Endometrium (tissue), 2 donors: ENCODE measurements at regions not wholly inside any gene's neighbourhood (a gene's known extent, or its start where the extent isn't known, plus 50 kb on each side); places are given as distances from the start of the nearest gene placed in this dataset.
"Not testable (repeated sequence)": the region's sequence is repeated elsewhere in the genome, so short reads cannot be mapped to it uniquely, and the experiment has no call there.

Experiments
- FAIRE-seq: peaks from 2 replicates; lab custom pipeline; 2012; peaks lifted over from hg19 to GRCh38; lab: Jason Lieb, UNC
- donor health status: control.
- donor health status: control.

GRCh38 chr16:31581065-31581464, 53.4 kb downstream of the AHSP start:
- FAIRE-seq: not testable (repeated sequence)

GRCh38 chr16:31601737-31602384, 74.2 kb downstream of the AHSP start:
- FAIRE-seq: not testable (repeated sequence)

- no peak for FAIRE-seq
These were observed 90.4 kb downstream of the AHSP start for GRCh38 chr16:31618130-31618529.

- FAIRE-seq: no peak
These were observed 108.7 kb downstream of the AHSP start for GRCh38 chr16:31636433-31636832.

DNA sequence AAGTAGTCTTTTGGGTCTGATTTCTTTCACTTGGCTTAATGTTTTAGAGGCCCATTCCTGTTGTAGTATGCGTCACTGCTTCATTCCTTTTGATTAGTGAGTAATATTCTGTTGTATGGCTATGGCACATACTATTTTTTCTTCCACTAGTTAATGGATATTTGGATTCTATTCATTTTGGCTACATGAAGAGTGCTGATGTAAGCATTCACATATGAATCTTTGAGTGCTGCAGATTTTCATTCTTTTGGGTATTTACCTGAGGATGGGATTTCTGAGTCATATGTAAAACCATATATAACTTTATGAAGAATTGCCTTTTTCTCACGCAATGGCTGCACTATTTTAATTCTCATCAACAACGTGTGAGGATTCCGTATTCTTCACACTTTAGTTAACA, 113.6 kb downstream of the AHSP start:
- FAIRE-seq: no peak

DNA sequence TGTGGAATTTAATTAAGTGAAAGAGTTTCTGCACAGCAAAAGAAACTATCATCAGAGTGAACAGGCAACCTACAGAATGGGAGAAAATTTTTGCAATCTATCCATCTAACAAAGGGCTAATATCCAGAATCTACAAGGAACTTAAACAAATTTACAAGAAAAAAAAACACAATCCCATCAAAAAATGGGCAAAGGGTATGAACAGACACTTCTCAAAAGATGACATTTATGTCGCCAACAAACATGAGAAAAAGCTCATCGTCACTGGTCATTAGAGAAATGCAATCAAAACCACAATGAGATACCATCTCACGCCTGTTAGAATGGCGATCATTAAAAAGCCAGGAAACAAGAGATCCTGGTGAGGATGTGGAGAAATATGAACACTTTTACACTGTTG, 128.0 kb downstream of the AHSP start:
- not testable (repeated sequence) for FAIRE-seq

GRCh38 chr16:31664683-31665482, 137.2 kb downstream of the AHSP start:
- FAIRE-seq: no peak

- no peak for FAIRE-seq
These were observed 147.0 kb downstream of the AHSP start for GRCh38 chr16:31674686-31675085.

- no peak for FAIRE-seq
These were observed 149.0 kb downstream of the AHSP start for GRCh38 chr16:31676731-31677130.

GRCh38 chr16:31678649-31679325, 151.1 kb downstream of the AHSP start:
- FAIRE-seq: no peak

DNA sequence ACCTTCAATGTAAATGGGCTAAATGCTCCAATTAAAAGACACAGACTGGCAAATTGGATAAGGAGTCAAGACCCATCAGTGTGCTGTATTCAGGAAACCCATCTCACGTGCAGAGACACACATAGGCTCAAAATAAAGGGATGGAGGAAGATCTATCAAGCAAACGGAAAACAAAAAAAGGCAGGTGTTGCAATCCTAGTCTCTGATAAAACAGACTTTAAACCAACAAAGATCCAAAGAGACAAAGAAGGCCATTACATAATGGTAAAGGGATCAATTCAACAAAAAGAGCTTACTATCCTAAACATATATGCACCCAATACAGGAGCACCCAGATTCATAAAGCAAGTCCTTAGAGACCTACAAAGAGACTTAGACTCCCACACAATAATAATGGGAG, 161.6 kb downstream of the AHSP start:
- not testable (repeated sequence) for FAIRE-seq

- not testable (repeated sequence) for FAIRE-seq
These were observed 164.6 kb downstream of the AHSP start for GRCh38 chr16:31692338-31692737.

- FAIRE-seq: no peak
These were observed 166.0 kb downstream of the AHSP start for GRCh38 chr16:31693733-31694132.

DNA sequence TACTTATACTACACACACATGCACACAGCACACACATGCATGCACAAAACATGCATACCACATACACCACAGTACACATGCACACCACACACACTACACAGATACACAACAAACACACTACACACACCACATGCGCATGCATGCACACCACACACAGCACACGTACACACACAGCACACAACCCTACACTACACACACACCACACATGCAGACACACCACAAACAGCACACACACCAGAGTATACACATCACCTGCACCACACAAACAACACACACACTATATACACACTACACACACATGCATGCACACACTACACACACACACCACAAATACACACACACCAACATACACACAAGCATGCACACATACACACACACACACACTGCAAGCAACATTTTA, 166.8 kb downstream of the AHSP start:
- no peak for FAIRE-seq

GRCh38 chr16:31695667-31696066, 168.0 kb downstream of the AHSP start:
- no peak for FAIRE-seq

- FAIRE-seq: peak; percentile 62
These were observed 169.5 kb downstream of the AHSP start for GRCh38 chr16:31696968-31697743.

- FAIRE-seq: no peak
These were observed 170.0 kb downstream of the AHSP start for GRCh38 chr16:31697744-31698125.

DNA sequence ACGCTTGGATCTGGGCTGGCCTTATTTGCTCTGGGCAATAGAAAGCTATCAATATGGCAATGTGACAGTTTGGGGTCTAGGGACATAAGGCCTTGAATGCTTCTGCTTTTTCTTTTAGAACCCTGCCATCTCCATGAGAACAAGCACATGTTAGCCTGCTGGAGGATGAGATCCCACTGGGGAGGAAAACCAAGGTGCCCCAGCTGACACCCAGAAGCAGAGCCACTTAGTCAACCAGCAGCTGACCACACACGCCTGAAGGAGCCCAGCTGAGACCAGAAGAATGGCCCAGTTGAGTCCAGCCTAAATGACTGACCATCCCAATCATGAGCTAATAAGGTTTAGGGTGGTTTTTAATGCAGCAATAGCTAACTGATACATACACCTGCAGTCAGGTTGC, 171.2 kb downstream of the AHSP start:
- no peak for FAIRE-seq

GRCh38 chr16:31699601-31700000, 171.9 kb downstream of the AHSP start:
- no peak for FAIRE-seq

- FAIRE-seq: peak; percentile 15
These were observed 172.5 kb downstream of the AHSP start for GRCh38 chr16:31700200-31700529.

GRCh38 chr16:31700530-31701388, 172.8 kb upstream of the ZNF267 start:
- no peak for FAIRE-seq

GRCh38 chr16:31701734-31702133, 171.9 kb upstream of the ZNF267 start:
- FAIRE-seq: no peak
